GM19397 (cell line): ENCODE measurements at regions not wholly inside any gene's neighbourhood (a gene's known extent, or its start where the extent isn't known, plus 50 kb on each side); places are given as distances from the start of the nearest gene placed in this dataset.

Experiments
- ATAC-seq: cut with Tn5 transposase; IDR thresholded peaks from one replicate; pipeline ENCODE4 v1.9.1; 2021; ENCODE audit warnings: mild to moderate bottlenecking, moderate library complexity; ENCODE audit not compliant: unreplicated experiment

DNA sequence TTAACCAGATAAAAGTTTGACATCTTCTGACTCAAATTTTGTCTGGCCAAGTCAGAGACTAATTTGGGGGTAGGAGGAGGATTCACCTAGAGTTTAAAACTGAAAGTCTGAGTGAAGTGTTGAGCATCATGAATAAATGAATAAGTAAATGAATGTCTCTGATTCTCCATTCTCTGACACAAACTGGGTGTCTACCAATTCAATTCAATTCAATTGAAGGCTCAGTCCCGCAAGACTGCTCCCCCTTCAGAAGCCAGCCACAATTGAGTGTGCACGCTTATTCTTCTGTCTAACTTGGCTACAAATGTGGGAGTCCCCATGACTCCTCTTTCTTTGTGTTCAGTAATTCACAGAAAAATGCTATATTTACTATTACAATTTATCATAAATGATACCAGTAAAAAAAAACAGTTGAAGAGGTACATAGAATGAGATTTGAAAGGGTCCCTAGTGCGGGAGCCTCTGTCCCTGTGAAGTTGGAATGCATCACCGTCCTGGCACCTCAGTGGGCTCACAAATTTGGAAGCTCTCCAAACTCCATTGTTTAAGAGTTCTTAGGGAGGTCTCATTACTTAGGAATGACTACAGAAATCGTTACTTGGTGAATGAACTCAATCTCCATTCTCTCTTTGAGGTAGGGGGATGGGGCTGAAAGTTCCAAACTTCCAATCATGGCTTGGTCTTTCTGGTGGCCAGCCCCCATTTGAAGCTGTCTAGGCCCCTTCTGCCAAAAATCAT, 243.7 kb upstream of the PHYHIPL start:
- ATAC-seq, result no peak

- ATAC-seq, result no peak
These were observed 240.1 kb upstream of the PHYHIPL start for GRCh38 chr10:58936364-58936763.

DNA sequence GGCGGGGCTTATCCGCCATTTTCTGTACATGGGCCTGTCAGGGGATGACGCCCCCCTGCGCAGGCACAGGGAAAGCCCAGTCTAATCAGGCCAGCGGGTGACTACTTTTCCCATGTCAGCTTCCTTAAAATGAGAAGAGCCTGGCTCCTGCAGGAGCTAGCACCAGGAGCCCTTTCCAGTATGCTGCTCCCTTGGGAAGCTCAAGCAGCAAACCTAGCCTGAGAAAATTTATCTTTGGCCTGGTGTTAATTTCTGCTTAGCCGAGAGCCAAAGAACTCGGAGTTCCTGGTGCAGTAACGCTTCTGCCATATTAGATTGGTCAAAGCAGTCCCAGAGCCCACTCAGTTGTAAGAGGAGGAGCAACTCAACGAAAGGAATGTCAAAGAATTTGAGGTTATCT, 239.0 kb upstream of the PHYHIPL start:
- ATAC-seq, result no peak

DNA sequence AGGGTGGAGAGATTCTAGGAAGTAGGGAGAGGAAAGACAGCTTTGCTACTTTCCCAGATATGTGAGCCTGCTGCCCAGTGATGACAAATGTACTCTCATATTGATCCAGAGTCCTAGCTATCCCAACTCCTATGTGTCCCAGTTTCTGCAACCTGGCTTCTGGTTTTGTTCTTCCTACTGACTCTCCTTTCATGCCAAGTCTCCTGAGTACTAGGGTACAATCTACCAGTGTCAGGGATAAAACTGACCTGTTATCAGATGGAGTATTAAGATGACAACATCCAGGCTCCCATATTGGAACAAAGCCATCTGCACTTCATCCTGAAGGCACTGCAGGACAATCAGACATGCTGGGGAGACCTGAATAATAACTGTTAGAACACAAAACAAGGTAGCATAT, 233.7 kb upstream of the PHYHIPL start:
- no peak for ATAC-seq

GRCh38 chr10:58943256-58943890, 233.1 kb upstream of the PHYHIPL start:
- no peak for ATAC-seq

- ATAC-seq, result no peak
These were observed 232.5 kb upstream of the PHYHIPL start for GRCh38 chr10:58943960-58944359.

- no peak for ATAC-seq
These were observed 228.1 kb upstream of the PHYHIPL start for GRCh38 chr10:58948303-58948702.

DNA sequence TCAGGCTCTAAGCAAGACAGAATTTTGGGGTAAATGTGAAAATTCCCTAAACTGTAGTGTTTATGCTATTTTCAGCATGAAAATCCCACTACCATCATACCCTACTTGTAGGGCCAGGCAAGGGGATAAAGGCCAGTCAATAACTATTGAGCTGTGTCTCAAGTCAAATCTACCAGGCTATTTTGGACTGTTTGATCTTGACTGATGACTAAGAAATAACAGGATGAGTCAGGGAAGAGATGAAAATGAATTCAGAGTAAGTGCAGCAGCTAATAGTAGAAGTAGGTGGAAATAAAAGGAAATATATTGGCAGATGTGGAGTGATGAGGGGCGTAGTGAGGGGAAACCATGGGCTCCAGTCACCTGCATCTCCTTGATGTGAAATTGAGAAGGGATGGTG, 225.8 kb upstream of the PHYHIPL start:
- ATAC-seq, result no peak

- no peak for ATAC-seq
These were observed 225.4 kb upstream of the PHYHIPL start for GRCh38 chr10:58951087-58951486.

GRCh38 chr10:58951746-58952145, 224.7 kb upstream of the PHYHIPL start:
- ATAC-seq, result no peak

- no peak for ATAC-seq
These were observed 224.3 kb upstream of the PHYHIPL start for GRCh38 chr10:58952162-58952601.

- ATAC-seq, result peak; percentile 70
These were observed 223.5 kb upstream of the PHYHIPL start for GRCh38 chr10:58952747-58953466.

- no peak for ATAC-seq
These were observed 222.3 kb upstream of the PHYHIPL start for GRCh38 chr10:58954178-58954577.

DNA sequence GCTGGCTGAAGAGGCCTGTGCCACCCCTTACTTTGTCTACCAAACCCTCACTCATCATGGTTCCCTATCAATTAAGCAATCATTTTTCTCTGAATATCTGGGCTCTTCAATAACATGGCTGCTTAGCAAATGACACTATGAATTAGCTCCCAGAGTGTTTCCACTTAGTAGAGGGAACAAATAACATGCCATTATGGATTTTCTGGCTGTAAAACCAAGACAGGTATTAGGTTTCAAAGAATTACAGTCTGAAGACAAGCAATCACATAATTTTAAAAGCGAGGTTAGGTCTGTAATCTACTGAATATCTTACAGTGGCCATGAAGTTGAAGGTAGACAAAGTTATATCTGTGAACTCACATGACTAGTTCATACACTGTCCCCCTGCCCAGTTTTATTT, 220.8 kb upstream of the PHYHIPL start:
- ATAC-seq, result no peak

DNA sequence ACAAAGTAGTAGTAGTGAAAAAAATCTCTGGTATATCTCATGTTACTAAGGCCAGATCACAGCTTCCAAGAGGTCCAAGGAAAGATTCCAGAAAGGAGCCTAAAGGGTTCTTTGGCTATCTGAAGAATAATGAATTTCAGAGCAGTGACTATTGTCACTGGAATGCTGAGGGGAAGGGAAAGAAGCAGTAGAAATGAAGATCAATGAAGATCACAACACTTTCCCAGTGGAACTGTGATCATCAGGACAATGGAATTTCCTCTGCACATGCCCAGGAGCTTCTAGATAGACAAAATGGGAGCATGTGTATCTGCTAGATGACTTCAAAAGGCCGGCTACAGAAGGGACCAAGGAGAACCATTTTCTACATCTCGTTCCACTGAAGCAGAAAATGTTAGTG, 219.5 kb upstream of the PHYHIPL start:
- ATAC-seq, result no peak

DNA sequence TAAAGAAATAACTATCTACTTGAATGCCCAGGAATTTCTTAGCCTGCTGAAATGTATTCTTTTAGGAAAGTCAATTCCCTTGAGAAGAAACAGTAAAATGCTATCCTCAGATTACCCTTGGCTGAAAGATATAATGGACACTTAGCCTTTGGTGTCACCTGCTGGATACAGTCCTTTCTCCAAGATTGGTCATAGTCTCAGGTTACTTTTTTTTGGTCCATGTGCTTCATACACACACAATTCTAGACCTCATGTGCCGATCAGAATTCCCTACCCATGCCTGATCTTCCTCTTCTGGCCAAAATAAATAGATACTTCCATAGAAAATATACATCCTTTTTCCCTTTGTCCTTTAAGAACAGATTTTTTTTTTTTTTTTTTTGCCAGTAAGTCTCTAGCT, 218.9 kb upstream of the PHYHIPL start:
- ATAC-seq, result no peak

GRCh38 chr10:58963101-58963534, 213.3 kb upstream of the PHYHIPL start:
- no peak for ATAC-seq

DNA sequence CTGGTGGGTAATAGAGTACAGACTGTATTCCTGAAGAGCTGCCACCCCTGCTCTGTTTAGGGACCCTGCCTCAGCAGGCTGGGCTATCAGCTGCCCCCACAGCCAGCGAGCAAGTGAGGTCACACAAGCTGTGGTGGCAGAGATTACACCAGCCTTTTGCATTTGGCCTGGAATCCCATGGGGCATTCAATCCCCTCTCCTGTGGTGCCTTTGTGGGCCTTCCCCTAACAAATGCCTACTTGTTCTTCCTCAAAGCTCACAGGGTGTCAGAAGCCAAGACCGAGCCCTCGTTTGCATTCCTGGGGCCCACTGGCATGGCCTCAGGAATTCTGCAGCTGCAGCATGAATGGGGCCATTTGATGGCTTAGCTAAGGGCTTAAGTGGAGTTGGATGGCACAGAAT, 212.7 kb upstream of the PHYHIPL start:
- no peak for ATAC-seq

DNA sequence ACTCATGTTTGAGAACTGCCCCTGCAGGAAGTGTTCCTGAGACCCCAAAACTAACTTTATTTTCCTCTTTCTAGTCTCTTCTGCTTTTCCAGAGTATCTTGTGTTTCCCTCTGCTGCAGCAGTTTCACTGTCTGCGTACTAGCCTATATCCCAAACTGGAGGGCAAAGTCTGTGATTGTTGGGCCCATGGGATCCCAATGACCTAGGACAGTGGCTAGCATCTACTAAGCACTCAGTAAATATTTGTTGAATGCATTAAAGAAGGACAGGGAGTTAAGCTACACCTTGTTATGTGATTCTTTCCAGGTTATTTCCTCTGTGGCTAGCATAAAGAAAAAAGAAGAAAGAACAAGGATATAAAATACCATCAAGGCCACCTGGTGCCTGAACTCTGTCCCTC, 210.6 kb upstream of the PHYHIPL start:
- no peak for ATAC-seq

GRCh38 chr10:58967551-58968388, 208.7 kb upstream of the PHYHIPL start:
- ATAC-seq, result no peak

DNA sequence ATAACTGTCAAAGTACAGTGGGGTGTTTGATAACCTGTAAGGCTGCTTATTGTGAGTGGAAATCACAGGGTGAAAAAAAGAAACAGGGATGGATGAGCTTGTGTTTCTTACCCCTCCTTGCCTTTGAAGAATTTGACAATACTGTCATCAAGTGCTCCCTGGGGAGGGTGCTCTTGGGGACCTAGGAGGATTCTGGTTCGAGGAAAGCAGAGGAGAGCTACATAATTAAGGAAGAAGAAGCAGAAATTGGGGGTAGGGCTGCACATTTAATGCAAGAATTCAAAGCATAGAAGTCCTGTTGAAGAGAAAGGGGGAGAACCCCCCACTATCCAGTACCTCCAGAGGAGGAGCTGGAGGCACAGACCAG, 208.1 kb upstream of the PHYHIPL start:
- ATAC-seq, result no peak
